HG03521 (cell line): ENCODE measurements at regions not wholly inside any gene's neighbourhood (a gene's known extent, or its start where the extent isn't known, plus 50 kb on each side); places are given as distances from the start of the nearest gene placed in this dataset.
"Not testable (repeated sequence)": the region's sequence is repeated elsewhere in the genome, so short reads cannot be mapped to it uniquely, and the experiment has no call there.

ENCODE experiments used
- ATAC-seq: cut with Tn5 transposase; IDR thresholded peaks from one replicate; pipeline ENCODE4 v1.9.1; 2021; ENCODE audit warnings: mild to moderate bottlenecking, moderate library complexity; ENCODE audit not compliant: unreplicated experiment

DNA sequence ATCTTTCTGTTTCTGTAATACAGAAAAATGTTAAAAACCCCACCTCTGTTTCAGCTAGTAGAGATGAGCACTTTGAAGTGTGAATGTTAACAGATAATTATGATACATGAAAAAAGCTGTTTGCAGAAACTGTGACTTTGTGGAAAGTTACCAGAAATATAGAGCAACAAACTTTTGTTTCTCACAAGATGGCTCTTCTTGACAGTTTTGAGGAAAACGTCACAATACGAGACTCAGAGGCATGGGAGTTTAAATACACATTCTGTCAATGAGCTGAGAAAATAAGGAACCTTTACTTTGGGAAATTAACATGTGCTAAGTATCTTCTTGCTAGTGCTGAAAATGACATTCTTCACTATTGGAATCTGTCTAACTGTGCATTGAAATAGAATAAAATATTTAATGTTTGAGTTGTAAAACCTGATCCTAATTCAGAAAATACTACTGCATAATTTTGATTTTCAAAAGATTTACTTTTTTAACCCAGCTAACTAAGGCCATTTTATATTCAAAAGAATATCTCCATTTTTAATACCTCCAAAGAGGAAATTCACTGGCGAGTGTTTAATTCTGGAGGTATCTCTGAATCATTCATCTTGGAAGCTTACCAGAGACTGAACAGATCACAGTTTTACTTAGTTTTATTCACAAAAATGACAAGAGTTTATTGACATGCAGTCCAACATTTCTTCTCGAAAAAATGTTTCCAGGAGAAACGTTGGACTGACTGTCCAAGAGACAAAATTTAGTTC is 308.9 kb upstream of the LRFN5 start:
- ATAC-seq = no peak

- ATAC-seq = no peak
These were observed 310.9 kb upstream of the LRFN5 start for GRCh38 chr14:41295734-41296133.

DNA sequence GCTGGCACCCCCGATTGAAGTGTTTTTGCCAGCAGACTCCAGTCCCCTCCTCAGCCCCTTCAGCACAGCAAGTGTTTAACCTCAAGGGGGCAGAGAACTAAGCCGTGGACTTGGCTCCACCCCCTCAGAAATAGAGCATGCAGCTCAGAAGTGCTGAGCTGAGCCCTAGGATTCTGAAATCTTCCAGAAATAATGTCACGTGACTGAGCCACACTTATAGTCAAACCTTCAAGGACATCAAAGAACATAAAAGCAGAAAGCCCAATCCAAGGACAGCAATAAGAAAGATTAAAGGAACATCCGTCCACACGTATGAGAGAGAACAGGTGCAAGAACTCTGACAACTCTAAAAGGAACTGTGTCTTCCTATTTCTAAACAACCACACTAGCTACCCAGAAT is 317.7 kb upstream of the LRFN5 start:
- ATAC-seq = no peak

- no peak for ATAC-seq
These were observed 321.4 kb upstream of the LRFN5 start for GRCh38 chr14:41285186-41285748.

GRCh38 chr14:41280745-41281144 is 325.9 kb upstream of the LRFN5 start:
- ATAC-seq = no peak

DNA sequence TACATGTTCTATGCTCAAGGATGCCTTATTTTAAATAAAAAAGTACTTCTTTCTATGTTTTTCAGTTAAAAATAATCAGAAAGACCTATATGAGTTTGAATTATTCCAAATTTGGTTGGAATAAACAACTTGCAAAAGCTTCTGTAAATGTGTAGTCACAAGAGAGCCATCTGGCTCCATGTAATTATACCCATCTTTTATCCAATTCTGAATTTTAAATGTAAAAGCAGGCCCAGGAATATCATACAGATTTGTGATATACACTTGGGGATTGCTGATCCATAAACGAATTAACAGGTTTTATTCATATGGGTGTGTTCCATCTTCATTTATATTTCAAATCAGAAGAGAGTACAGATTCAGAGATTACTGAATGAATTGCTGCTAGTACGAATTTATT is 329.2 kb upstream of the LRFN5 start:
- ATAC-seq = no peak

- ATAC-seq = no peak
These were observed 349.2 kb upstream of the LRFN5 start for GRCh38 chr14:41257476-41257875.

GRCh38 chr14:41235466-41235865 is 371.2 kb upstream of the LRFN5 start:
- ATAC-seq = no peak

GRCh38 chr14:41230683-41231082 is 376.0 kb upstream of the LRFN5 start:
- ATAC-seq = no peak

GRCh38 chr14:41229824-41230223 is 376.9 kb upstream of the LRFN5 start:
- no peak for ATAC-seq

- no peak for ATAC-seq
These were observed 381.2 kb upstream of the LRFN5 start for GRCh38 chr14:41225433-41225832.

GRCh38 chr14:41222581-41222980 is 384.1 kb upstream of the LRFN5 start:
- no peak for ATAC-seq

DNA sequence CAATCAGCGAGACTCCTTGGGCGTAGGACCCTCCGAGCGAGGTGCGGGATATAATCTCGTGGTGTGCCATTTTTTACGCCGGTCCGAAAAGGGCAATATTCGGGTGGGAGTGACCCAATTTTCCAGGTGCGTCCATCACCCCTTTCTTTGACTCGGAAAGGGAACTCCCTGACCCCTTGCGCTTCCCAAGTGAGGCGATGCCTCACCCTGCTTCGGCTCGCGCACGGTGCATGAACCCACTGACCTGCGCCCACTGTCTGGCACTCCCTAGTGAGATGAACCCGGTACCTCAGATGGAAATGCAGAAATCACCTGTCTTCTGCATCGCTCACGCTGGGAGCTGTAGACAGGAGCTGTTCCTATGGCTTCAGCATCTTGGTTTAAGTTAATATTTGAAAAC is 391.7 kb upstream of the LRFN5 start:
- not testable (repeated sequence) for ATAC-seq

DNA sequence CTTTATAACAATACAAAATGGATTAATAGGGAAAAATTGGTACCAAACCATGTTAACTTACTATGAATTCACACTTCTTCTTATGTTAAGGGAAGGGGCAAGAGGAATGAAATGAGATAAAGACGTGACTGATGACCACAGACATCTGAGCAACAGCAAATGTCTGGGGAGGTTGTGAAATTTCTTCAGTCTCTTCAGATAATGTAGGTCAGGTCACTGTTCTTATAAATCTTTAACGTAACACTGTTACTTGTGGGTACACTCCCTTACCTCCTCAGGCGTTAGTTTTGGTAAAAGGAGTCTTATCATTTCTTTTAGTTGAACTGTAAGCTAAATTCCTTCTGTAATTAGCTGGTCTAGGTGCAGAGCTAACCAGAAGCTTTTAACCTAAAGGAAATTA is 405.0 kb upstream of the LRFN5 start:
- no peak for ATAC-seq

DNA sequence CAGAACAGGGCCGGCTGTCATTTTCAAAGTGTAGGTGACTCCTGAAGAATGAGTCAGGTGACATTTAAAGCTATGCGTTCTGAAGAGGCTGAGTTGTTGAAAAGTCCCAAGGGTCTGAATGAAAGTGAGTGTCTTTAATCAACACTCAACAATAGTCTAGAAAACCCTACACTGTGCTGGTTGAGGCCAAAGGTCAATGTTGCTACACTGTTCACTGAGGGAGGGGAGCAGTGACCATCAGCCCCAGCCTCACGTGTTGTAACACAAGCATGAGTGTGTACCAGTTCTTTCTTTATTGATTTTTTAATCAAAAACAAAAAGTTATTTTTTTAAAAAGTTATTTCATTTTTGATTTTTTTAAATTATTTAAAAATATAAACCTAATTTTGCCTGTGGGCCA is 418.8 kb upstream of the LRFN5 start:
- no peak for ATAC-seq

DNA sequence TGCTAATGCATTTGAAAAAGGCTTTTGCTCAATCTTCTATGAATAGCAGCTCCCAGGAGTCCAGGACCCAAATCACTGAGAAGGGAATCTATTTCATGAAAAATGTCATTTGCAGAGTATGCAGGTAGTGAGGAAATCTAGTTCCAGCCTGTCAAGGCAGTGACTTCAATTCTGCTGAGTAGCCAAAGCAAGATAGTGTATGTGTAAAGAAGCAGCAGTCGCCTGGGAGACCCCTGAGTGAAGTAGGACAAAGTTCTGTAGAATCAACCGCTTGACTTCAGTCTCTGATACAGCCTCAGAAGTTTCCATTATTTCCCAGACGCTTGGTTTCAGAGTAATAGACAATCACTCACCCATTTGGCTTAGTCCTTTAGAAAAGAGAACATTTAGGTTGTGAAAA is 435.6 kb upstream of the LRFN5 start:
- no peak for ATAC-seq

GRCh38 chr14:41167040-41167439 is 439.6 kb upstream of the LRFN5 start:
- no peak for ATAC-seq

DNA sequence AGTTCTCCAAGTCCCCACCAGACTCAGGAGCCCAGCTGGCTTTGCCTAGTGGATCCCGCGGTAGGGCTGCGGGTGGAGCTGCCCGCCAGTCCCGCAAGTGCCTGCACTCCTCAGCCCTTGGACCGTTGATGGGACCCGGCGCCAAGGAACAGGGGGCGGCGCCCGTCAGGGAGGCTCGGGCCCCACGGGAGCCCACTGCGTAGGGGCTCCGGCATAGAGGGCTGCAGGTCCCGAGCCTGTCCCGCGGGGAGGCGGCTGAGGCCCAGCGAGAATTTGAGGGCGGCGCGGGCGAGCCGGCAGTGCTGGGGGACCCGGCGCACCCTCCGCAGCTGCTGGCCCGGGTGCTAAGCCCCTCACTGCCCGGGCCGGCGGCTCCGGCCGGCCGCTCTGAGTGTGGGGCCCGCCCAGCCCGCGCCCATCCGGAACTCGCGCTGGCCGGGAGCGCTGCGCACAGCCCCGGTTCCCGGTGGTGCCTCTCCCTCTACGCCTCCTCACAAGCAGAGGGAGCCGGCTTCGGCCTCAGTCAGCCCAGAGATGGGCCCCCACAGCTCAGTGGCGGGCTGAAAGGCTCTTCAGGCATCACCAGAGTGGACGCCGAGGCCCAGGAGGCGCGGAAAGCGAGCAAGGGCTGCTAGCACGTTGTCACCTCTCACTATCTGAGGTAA is 452.4 kb upstream of the LRFN5 start:
- no peak for ATAC-seq

GRCh38 chr14:41146391-41146790 is 460.3 kb upstream of the LRFN5 start:
- ATAC-seq = no peak

DNA sequence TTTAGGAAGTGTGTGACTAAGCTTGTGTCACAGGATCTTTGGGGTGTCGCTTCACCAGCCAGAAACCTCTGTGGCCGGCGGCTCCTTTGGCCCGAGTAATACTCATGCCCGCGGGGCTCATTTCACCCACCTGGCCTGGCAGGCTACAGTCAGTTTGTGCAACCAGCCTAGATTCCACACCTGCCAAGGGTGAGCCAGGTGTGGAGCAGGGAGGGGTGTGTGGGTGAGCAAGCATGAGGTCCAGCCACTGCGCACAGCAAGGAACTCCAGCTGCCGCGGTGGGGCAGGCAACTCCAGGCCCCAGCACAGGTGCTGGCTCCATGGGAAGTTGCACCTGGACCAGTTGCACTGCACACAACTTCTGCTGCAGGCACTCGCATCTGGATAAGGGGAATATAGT is 462.3 kb upstream of the LRFN5 start:
- no peak for ATAC-seq

DNA sequence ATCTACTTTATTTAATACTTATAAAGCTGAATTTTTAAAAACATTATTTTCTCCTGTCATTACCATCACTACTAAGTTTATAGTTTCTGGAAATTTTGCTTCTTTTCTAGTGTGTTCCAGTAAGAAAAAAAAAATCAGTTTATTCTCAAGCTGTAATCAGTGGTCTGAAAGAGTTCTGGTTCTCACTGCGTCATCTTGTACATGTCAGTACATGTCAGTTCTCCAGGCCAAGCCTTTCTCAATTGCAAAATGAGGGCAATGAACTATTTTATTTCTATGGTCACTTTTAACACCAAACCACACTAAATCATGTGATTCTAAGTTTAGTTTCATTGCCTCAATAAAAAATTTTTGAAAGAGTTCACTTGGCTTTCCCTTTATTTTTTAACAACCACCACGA is 468.9 kb upstream of the LRFN5 start:
- no peak for ATAC-seq

GRCh38 chr14:41130274-41130673 is 476.4 kb upstream of the LRFN5 start:
- ATAC-seq = no peak
